ENCODE measurements at regions not wholly inside any gene's neighbourhood (a gene's known extent, or its start where the extent isn't known, plus 50 kb on each side); places are given as distances from the start of the nearest gene placed in this dataset.

GRCh38 chr12:93086288-93086727 is 157.2 kb upstream of the EEA1 start:
- Histone ChIP-seq H3K4me2 (ENCODE audit: low read length) (no peak overlapping the region), H3K27me3 (ENCODE audit: insufficient read depth, low read length) (no peaks in the 10 kb centered on the region), H3K9me3 (ENCODE audit: control insufficient read depth in 1 of 2, insufficient read depth in 1 of 2, low read depth in 1 of 2, low read length in 2 of 2) (peaks cover 3 to 4% of the 10 kb centered on the region in 2 experiments; a peak in 1 of 4 replicates), H3K9ac (ENCODE audit: low read length) (no peak overlapping the region), H3K4me3 (replicated peaks in 1 of 2; ENCODE audit: low read depth in 1 of 2, low read length in 2 of 2) (no peak overlapping the region), H3K79me2 (ENCODE audit: insufficient read depth, low read length) (no peaks in the 10 kb centered on the region), H3K36me3 (ENCODE audit: control insufficient read depth in 1 of 2, insufficient read depth in 2 of 2, low read length in 2 of 2) (no peaks in the 10 kb centered on the region), H3K4me1 (ENCODE audit: control insufficient read depth in 1 of 2, insufficient read depth in 2 of 2, low read length in 2 of 2) (peaks cover 7 to 27% of the 10 kb centered on the region in 2 experiments), H2AFZ (ENCODE audit: low read depth, low read length, poor library complexity, severe bottlenecking) (no peak overlapping the region), H3K27ac (ENCODE audit: low read depth, low read length) (no peak overlapping the region), H3K9me2 (ENCODE audit: insufficient read depth) (no peaks in the 10 kb centered on the region), H4K20me1 (ENCODE audit: insufficient read depth) (no peaks in the 10 kb centered on the region)
- POLR2A ChIA-PET, result no interaction called here
- intact Hi-C loops (cut with micrococcal nuclease), result no loop called here
- TF ChIP-seq FOSL1 (IDR thresholded peaks at IDR 0.05; ENCODE audit: low read depth) (no peak), SP1 (IDR thresholded peaks at IDR 0.05; ENCODE audit: low read depth) (no peak), CBX3 (IDR thresholded peaks at IDR 0.05; ENCODE audit: low read depth) (no peak), RAD21 (IDR thresholded peaks at IDR 0.05; ENCODE audit: low read depth) (no peak), CEBPB (IDR thresholded peaks at IDR 0.05; ENCODE audit: low read depth) (no peak), CTCF (IDR thresholded peaks at IDR 0.05 in 2 of 3, conservative IDR thresholded peaks at IDR 0.05 in 1 of 3; ENCODE audit: borderline replicate concordance in 1 of 3, insufficient read depth in 1 of 3, low read depth in 2 of 3, low read length in 2 of 3) (no peak), ATF3 (IDR thresholded peaks at IDR 0.05) (no peak), POLR2A (IDR thresholded peaks at IDR 0.05; ENCODE audit: borderline replicate concordance, extremely low read depth, insufficient read depth, insufficient read length) (no peak), ZBTB33 (IDR thresholded peaks at IDR 0.05; ENCODE audit: extremely low read depth, insufficient replicate concordance, low read length) (no peak), MAX (IDR thresholded peaks at IDR 0.05) (no peak)
- DNase-seq (ENCODE audit: low read depth, low spot score), result no peak
- no peak for ATAC-seq
- BruUV-seq (replicated peaks), result no TSS peak
- RAD21 ChIA-PET (ENCODE audit: low non-redundant PET in 1 of 2, low total read pairs in 2 of 2, uncharacterized antibody in 2 of 2, unreplicated experiment in 2 of 2), result no interaction called here
- CTCF ChIA-PET, result no interaction called here
